CD4-positive, alpha-beta T cell treated with Interleukin-1 beta for 1 hour (primary cell): ENCODE measurements at regions not wholly inside any gene's neighbourhood (a gene's known extent, or its start where the extent isn't known, plus 50 kb on each side); places are given as distances from the start of the nearest gene placed in this dataset.

ENCODE experiments used
- DNase-seq, 2 donors: peaks; one replicate each; pipeline ENCODE4 v3.0.0-alpha.2; 2020 to 2022

GRCh38 chr6:4313044-4313686, 177.8 kb upstream of the ECI2 start:
- no peak for DNase-seq

DNA sequence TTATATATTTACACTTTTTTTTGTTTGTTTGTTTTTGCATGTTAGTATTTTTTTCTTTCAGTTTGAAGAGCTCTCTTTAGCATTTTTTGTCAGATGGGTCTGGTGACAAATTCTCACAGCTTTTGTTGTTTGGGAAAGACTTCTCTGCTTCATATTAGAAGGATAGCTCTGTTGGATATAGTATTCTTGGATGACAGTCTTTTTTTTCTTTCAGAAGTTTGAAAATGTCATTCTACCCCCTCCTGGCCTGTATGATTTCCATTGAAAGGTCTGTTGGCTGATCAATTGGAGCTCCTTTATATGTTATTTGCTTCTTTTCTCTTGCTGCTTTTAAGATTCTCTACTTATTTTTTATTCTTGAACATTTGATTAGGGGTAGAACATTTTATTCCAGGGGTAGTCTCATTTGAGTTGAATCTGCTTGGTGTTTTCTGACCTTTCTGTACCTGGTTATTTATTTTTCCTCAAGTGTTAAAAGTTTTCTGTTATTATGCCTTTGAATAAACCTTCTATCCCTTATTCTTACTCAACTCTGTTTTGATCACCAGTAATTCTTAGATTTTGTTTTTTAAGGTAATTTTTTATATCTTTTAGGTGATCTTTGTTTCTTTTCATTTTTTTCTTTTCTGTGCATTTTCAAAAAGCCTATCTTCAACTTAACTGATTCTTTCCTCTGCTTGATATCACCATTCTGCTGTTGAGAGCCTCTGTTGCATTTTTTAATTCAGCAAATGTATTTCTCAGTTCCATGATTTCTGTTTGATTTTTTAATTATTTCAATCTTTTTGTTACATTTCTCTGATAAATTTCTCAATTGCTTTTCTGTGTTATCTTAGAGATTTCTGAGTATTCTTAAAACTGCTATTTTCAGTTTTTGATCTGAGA, 176.8 kb upstream of the ECI2 start:
- no peak for DNase-seq

- no peak for DNase-seq
These were observed 174.2 kb upstream of the ECI2 start for GRCh38 chr6:4309540-4309939.

GRCh38 chr6:4308364-4308763, 173.0 kb upstream of the ECI2 start:
- DNase-seq, result no peak

DNA sequence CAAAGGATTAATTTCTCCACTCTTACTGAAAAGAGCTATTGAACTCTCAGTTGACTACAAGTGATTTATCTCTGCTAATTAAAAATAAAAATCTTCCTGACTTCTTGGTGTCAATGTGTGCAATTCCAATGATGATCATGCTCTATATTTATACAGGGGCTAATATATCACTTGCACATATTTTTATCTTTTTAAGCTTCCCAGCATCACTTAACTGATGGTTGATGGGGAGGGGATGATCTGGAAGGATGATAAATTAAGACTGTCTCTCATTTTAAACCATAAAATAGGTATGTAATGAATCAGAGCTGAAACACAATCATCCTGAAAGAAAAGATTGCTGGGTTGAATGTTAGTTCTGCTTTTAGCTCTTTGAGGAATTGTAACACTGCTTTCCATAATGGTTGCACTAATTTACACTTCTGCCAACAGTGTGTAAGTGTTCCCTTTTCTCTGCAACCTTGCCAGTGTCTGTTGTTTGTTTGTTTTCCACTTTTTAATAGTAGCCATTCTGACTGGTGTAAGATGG, 169.6 kb upstream of the ECI2 start:
- DNase-seq, result no peak

DNA sequence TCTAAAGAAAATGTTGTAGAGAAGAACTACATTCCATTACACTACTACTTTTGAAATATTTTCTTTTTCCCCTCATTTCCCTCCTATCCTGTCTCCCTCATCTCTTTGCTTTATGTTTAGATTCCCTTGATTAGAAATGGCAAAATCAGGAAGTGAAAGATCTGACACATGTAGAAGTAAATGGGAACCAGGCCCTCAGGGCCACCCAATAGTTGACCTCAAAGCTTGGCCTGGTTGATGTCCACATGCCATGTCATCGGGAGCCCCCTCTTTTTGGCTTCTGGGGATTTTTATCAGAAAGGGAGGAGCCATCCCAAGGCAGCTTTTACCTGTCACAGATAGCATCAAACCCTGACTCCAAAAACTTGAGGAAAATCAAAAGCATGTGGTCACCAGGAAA, 168.3 kb upstream of the ECI2 start:
- DNase-seq, result no peak

GRCh38 chr6:4302524-4302923, 167.1 kb upstream of the ECI2 start:
- no peak for DNase-seq

- DNase-seq, result no peak
These were observed 166.5 kb upstream of the ECI2 start for GRCh38 chr6:4301871-4302270.

DNA sequence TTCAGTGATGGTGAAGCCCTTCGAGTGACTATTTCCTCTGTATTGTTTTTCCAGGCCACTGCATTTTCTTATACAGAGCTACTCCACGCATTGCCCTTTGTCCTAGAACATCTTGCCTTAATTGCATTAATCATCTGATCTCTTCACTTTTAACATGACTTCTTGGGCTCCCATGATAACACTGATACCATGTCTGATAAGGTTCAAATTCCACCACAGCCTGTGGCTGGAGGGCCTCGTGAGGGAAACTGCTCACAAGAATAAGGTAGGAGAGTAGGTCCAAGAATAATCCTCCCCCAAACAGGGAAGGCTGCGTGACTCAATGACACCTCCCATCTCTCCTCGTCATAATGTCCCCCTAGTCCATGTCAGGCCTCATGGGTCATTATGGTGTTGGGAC, 165.5 kb upstream of the ECI2 start:
- DNase-seq, result no peak

DNA sequence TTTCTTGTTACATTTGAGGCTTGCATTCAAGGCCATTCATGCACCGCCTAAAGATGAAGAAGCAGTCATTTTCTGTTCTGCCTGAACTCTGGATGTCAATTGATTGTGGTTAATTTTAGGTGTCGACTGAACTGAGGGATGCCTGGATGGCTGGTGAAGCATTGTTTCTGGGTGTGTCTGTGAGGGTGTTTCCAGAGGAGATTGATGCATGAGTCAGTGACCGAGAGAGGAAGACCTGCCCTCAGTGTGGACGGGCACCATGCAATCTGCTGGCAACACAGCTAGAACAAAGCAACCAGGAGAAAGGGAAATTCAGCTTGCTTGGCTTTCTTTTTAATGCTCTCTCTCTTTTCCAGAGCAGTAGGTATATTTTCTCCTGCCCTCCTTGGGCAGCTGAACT, 164.1 kb upstream of the ECI2 start:
- no peak for DNase-seq

DNA sequence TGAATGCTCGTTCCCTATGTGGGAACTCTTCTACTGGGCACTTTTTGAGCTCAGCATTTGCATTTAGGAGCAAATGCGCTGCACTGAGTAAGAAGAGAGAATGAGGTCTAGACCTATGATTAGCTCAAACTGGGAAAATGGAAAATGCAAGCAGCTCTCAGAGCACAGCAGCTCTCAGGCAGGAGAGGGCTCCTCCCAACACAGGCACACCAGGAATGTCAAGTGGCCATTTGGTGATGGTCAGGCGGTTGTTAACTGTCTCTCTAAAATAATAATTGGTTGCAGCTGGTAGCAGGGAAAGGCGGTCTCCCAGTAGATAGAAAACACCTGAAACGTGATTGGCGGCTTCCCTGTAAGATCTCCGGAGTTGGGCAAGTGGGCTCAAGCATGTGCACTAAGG, 162.0 kb upstream of the ECI2 start:
- no peak for DNase-seq

- DNase-seq, result no peak
These were observed 161.2 kb upstream of the ECI2 start for GRCh38 chr6:4296552-4296951.

- DNase-seq, result no peak
These were observed 160.4 kb upstream of the ECI2 start for GRCh38 chr6:4295783-4296155.

DNA sequence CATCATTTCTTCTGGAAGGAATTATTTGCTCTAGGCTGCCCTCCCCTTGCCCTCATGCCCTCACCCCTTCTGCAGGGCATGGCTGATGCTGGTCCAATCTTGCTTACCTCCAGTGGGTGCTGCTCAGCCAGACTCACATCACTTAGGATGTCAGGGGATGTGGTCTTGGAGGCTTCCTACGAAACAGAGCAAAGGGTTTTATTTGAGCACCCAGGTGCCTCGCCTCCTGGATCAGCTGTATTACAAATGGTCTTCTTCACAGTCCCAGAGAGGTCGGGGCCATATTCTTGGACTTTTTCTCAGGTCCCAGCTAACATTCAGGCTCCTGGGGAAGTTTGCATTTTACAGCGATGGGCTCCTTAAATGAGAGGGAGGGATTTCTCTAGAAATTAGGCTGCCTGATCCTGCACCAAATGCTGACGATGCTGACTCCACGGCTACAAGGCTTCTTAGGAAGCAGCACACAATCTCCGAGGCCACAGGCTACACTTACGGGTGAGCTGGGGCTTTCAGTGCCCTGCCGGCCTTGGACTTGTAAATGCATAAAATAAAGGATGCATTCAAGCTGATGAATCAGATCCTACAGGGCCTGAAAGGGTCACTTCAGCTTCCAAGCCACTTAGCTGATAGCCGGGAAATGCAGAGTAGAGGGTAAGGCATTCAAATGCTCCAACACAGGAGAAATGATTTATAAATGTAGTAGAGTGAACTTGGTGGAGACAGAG, 159.8 kb upstream of the ECI2 start:
- DNase-seq, result no peak

DNA sequence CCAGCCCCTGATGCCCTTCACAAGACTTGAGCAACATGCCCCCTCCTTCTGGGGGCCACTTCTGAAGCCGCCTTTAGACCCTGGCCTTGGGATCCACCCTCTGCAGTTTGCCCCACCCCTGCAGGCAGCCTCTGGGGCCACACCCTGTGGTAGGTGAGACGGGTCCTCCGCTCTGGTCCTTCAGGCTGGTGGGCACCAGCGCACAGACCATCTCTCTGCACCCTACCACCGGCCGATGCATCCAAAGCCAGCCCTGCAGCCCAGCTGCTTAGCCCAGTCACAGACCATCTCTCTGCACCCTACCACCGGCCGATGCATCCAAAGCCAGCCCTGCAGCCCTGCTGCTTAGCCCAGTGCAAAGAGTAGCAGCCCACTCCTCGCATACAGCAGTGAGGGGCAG, 159.3 kb upstream of the ECI2 start:
- no peak for DNase-seq

DNA sequence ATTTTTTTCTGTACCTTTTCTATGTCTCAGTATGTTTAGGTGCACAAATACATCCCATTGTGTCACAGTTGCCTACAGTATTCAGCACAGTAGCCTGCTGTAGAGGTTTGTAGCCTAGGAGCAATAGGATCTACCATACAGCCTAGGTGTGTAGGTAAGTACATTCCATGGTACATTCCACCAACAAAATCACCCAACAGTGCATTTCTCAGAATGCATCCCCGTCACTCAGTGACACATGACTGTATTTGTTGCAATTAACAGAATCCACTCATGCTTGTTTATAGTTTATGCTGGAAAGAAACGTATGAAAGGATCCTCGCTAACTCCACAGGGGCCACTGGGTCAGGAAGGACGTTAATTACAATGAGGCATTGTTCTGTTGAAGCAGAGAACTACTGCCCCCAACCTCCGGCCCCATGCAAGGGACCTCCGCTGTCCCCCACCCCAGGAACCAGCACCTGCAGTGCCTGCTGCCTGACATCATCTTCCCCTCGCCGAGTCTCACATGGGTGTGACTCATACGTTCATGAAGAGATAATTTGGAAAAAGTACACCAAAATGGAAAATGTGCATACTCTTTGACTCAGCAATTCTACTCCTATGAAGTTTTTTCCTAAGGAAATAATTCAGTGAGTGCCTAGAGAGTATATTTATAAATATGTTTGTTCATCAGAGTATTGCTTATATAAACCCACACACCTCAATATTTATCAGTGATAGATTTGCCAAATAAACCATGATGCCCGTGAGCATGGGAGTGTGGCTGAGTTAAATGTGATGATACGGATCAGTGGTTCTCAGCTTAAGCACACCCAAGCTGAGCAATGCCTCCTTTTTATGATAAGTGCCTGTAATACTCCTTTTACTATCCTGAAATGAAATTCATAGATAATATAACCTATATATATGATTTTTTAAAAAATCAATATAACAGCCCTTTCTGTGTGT, 156.4 kb upstream of the ECI2 start:
- no peak for DNase-seq

DNA sequence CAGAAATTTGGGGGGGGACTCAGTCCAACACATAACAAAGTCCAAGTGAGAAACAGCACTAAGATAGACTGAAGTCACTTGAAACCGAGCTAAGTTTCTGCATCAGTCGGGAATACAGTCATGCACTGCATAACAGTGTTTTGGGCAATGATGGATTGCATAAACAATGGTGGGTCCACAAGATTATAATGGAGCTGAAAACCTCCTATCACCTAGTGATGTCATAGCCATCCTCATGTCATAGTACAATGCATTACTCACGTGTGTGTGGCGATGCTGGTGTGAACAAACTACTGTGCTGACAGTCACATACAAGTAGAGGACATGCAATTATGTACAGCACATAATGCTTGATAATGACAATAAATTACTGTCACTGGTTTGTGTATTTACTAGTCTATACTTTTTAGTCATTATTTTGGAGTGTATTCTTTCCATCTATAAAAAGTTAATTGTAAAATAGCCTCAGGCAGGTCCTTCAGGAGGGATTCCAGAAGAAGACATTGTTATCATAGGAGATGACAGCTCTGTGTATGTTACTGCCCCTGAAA, 154.5 kb upstream of the ECI2 start:
- DNase-seq, result no peak

DNA sequence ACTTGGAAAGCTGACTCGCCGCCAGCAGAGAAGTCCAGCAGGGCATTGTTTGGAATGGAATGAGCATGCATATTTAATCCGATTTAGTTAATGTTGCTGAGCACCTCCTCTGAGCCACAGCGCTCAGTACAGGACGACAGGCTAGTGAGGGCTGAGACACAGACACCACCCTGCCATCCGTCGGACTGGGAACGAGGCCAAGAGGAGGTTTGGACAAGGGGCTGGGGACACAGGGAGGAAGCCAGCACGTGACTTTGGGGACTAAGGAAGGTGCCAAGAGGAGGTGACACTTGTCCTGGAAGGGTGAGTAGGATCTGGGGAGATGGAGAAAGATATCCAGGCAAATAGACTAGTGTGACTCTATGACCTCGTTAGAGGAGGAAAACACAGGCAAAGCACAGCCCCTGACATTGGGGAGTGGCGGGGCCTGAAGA, 152.5 kb upstream of the ECI2 start:
- no peak for DNase-seq

DNA sequence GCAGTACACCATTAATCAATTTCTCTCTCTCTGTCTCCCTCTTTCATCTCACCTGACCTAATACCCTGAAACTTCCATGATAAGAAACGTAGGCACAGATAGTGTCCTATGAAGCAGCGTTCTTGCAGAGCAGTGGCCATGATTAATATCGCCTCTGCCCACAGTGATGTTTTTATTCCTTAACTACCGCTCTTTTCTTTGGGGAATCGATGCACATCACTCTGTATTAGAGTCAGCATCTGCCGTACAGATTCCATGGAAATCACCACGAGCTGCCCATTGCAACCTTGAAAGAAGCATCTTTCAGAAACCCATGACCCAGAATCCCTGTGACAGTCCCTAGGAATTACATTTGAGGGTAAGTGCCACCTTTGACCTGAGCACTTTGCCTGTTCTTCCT, 152.0 kb upstream of the ECI2 start:
- DNase-seq, result no peak

DNA sequence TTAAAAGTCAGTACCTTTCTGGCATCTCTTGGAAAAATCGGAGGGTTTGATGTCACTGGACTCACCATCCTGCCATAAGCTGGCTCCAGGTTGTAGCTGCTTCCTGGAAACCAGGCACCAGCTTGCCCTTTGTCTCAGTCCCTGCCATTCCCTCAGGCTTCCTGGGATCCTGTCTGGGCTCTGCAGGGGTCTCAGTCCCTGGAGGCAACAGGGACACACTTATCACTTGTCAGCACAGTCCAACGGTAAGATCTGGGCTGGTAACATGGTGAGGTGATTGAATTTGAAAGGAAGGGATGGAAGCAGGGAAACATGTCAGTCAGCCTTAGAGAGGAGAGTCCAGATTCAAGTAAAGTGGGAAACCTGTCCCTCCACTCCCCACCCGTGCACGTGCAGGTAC, 147.6 kb upstream of the ECI2 start:
- DNase-seq, result no peak

- DNase-seq, result peak; percentile 19 to 68
These were observed 146.2 kb upstream of the ECI2 start for GRCh38 chr6:4281341-4282293.
